Keratinocyte (primary cell): ENCODE measurements at regions not wholly inside any gene's neighbourhood (a gene's known extent, or its start where the extent isn't known, plus 50 kb on each side); places are given as distances from the start of the nearest gene placed in this dataset.

ENCODE experiments used
- DNase-seq: peaks from one replicate; pipeline ENCODE4 v3.0.0-alpha.2; 2011; ENCODE audit warnings: low read depth, missing footprints, low spot score
- FAIRE-seq: peaks from 2 replicates; lab custom pipeline; 2011; peaks lifted over from hg19 to GRCh38; lab: Jason Lieb, UNC
- H2AFZ ChIP-seq: 2 replicates; pipeline ENCODE4 v1.6.0; 2012; ENCODE audit warnings: low read length, control low read depth, inconsistent platforms; ENCODE audit not compliant: control insufficient read depth
- H3K27ac ChIP-seq: 2 replicates; pipeline ENCODE4 v1.5.1; 2011; ENCODE audit warnings: low read length; ENCODE audit not compliant: control insufficient read depth, insufficient read depth
- H3K27me3 ChIP-seq: 3 replicates; pipeline ENCODE4 v1.6.0; 2011; ENCODE audit warnings: low read length; ENCODE audit not compliant: control insufficient read depth, insufficient read depth; ENCODE audit errors: extremely low read depth
- H3K36me3 ChIP-seq, 2 experiments: 2 replicates in 1 of 2; 3 replicates in 1 of 2; pipeline ENCODE4 v1.5.1; 2011; ENCODE audit warnings: low read length in 2 of 2, mild to moderate bottlenecking in 1 of 2; ENCODE audit not compliant: control insufficient read depth in 2 of 2, insufficient read depth in 2 of 2; ENCODE audit errors: extremely low read depth in 1 of 2
- H3K4me1 ChIP-seq: 3 replicates; pipeline ENCODE4 v1.5.1; 2011; ENCODE audit warnings: low read length; ENCODE audit not compliant: control insufficient read depth, insufficient read depth; ENCODE audit errors: extremely low read depth
- H3K4me2 ChIP-seq: 3 replicates; pipeline ENCODE4 v1.6.0; 2011; ENCODE audit warnings: low read depth, low read length; ENCODE audit not compliant: control insufficient read depth, insufficient read depth; ENCODE audit errors: extremely low read depth
- H3K4me3 ChIP-seq, 3 experiments: fragments of 200-600 bp in 1 of 3; sonication (generic) in 1 of 3; 2 replicates in 2 of 3; 3 replicates in 1 of 3; pipeline ENCODE4 v1.5.1; 2011 to 2016; ENCODE audit warnings: low read length in 3 of 3, mild to moderate bottlenecking in 3 of 3, control low read depth in 2 of 3, inconsistent platforms in 1 of 3, low read depth in 1 of 3, mixed read lengths in 1 of 3, mixed run types in 1 of 3, moderate library complexity in 1 of 3; ENCODE audit not compliant: control insufficient read depth in 2 of 3, insufficient read depth in 2 of 3; ENCODE audit errors: extremely low read depth in 1 of 3
- H3K79me2 ChIP-seq: 2 replicates; pipeline ENCODE4 v1.6.0; 2012; ENCODE audit warnings: low read length; ENCODE audit not compliant: control insufficient read depth, insufficient read depth
- H3K9ac ChIP-seq: 3 replicates; pipeline ENCODE4 v1.6.0; 2011; ENCODE audit warnings: low read length; ENCODE audit not compliant: control insufficient read depth, insufficient read depth; ENCODE audit errors: extremely low read depth
- H3K9me1 ChIP-seq: 3 replicates; pipeline ENCODE4 v1.6.0; 2011; ENCODE audit warnings: low read length; ENCODE audit not compliant: control insufficient read depth, insufficient read depth; ENCODE audit errors: extremely low read depth
- H3K9me3 ChIP-seq: 2 replicates; pipeline ENCODE4 v1.5.1; 2012; ENCODE audit warnings: low read depth, low read length; ENCODE audit not compliant: control insufficient read depth
- H4K20me1 ChIP-seq: 3 replicates; pipeline ENCODE4 v1.6.0; 2011; ENCODE audit warnings: low read length; ENCODE audit not compliant: control insufficient read depth, insufficient read depth; ENCODE audit errors: extremely low read depth
- EZH2 ChIP-seq: IDR thresholded peaks from one replicate; pipeline ENCODE4 v1.6.1; 2012; ENCODE audit warnings: inconsistent platforms, mild to moderate bottlenecking, low read length, moderate library complexity
- dilution Hi-C: fragments of 300-500 bp; cut with MboI; formaldehyde crosslinking; loops from one replicate; pipeline ENCODE4 v1.7.0; 2020; ENCODE audit warnings: low sequenced_read_pairs; ENCODE audit not compliant: extremely low pct_ligation_motif_present
- TF ChIP-seq, protein P1 (sequence below), 3 experiments: IDR thresholded peaks in 1 of 3; conservative IDR thresholded peaks in 1 of 3; optimal IDR thresholded peaks in 1 of 3; 2 replicates in 2 of 3; 3 replicates in 1 of 3; pipeline versions ENCODE3 to v1.5.1; 2011; ENCODE audit warnings: low read length in 3 of 3, mild to moderate bottlenecking in 3 of 3, moderate library complexity in 2 of 3, control low read depth in 1 of 3, inconsistent platforms in 1 of 3; ENCODE audit not compliant: insufficient read depth in 2 of 3; ENCODE audit errors: extremely low read depth in 1 of 3

DNA sequence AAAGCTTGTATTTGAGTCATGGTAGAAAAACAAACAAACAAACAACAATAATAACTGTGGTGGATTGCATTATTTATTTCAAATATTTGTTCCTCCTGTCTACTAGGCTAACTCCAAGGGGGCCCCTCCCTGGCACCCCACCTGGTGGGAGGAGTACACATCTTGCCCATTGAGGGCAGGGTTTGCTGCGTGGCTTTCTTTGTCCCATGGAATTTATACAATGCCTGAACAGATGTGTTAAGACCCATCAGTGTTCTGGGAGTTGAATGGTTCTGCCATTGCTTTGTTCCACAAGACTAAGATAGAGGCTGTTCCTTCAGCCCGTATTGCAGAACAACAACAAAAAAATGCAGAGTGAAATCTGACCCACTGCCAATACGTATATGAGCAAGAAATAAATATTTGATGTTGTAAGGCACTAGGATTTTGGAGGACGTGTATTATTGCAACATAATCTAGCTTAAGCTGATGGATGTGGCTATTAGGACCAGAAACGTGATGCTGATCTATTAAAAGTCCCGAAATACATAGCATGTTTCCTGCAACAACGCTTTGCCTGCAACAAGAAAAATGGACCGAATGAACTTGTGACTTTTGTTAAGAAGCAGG lies 119.1 kb upstream of the JCAD start:
- no peaks in the 10 kb centered on the region for H3K9me3 ChIP-seq
- dilution Hi-C loops, result no loop called here

DNA sequence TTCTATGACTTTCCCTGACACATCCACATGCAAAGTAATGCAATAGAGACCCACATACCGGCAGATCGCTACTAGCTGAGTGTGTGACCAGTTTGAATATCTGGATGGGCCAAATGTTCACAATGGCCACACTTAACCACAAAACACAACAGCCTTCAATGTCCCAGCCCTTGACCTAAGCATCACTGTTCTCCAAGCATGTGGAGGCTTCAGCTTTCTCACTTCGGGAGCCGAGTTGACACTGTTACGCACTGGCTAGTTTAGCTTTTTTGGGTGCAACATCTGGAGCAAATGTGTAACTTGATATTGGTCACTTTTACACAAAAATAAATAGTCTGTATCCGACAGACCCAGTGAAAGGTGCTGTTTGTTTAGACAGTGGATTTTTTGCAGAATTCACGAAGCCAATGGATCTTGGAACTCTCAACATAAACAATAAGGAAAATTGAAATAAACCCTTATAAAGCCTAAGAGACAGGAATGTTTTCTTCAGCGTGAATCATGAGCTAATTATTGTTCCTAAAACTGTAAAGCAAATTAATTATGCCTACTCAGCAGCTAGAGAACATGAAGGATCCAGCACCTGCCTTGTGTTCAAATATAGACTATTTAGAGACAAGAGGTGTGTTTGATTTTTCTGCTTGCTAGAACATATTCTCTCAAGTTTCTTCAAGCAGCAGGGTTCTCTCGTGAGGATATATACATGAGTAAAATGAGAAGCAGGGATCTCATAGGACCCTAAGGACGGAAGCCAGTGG lies 117.6 kb upstream of the JCAD start:
- no peaks in the 10 kb centered on the region for H3K27me3 ChIP-seq
- dilution Hi-C loops, result no loop called here
- H3K79me2 ChIP-seq, result no peaks in the 10 kb centered on the region
- TF ChIP-seq, protein P1, sequence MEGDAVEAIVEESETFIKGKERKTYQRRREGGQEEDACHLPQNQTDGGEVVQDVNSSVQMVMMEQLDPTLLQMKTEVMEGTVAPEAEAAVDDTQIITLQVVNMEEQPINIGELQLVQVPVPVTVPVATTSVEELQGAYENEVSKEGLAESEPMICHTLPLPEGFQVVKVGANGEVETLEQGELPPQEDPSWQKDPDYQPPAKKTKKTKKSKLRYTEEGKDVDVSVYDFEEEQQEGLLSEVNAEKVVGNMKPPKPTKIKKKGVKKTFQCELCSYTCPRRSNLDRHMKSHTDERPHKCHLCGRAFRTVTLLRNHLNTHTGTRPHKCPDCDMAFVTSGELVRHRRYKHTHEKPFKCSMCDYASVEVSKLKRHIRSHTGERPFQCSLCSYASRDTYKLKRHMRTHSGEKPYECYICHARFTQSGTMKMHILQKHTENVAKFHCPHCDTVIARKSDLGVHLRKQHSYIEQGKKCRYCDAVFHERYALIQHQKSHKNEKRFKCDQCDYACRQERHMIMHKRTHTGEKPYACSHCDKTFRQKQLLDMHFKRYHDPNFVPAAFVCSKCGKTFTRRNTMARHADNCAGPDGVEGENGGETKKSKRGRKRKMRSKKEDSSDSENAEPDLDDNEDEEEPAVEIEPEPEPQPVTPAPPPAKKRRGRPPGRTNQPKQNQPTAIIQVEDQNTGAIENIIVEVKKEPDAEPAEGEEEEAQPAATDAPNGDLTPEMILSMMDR (optimal IDR thresholded peaks at IDR 0.05 in 1 of 3, IDR thresholded peaks at IDR 0.05 in 1 of 3, conservative IDR thresholded peaks at IDR 0.05 in 1 of 3; ENCODE audit: extremely low read depth in 1 of 3, insufficient read depth in 2 of 3, low read length in 3 of 3), result no peak
- TF ChIP-seq EZH2, result no peak
- H3K4me1 ChIP-seq, result no peaks in the 10 kb centered on the region
- H3K9me3 ChIP-seq, result no peaks in the 10 kb centered on the region
- H3K9me1 ChIP-seq, result no peaks in the 10 kb centered on the region
- no peak overlapping the region for H3K27ac ChIP-seq
- H4K20me1 ChIP-seq, result no peaks in the 10 kb centered on the region
- H3K4me2 ChIP-seq, result no peak overlapping the region
- DNase-seq (no peak), FAIRE-seq (no peak)
- no peak overlapping the region for H2AFZ ChIP-seq
- H3K36me3 ChIP-seq, result no peaks in the 10 kb centered on the region
- H3K4me3 ChIP-seq, result no peak overlapping the region
- H3K9ac ChIP-seq, result no peak overlapping the region

More for the DNA sequence above, 119.1 kb upstream of the JCAD start:
- TF ChIP-seq, protein P1 (optimal IDR thresholded peaks at IDR 0.05 in 1 of 3, IDR thresholded peaks at IDR 0.05 in 1 of 3, conservative IDR thresholded peaks at IDR 0.05 in 1 of 3; ENCODE audit: extremely low read depth in 1 of 3, insufficient read depth in 2 of 3, low read length in 3 of 3), result no peak
- TF ChIP-seq EZH2, result no peak
- no peaks in the 10 kb centered on the region for H3K9me1 ChIP-seq
- H3K4me2 ChIP-seq, result no peak overlapping the region
- no peaks in the 10 kb centered on the region for H3K36me3 ChIP-seq
- no peaks in the 10 kb centered on the region for H4K20me1 ChIP-seq
- DNase-seq (no peak), FAIRE-seq (no peak)
- no peaks in the 10 kb centered on the region for H3K79me2 ChIP-seq
- H2AFZ ChIP-seq, result no peak overlapping the region
- H3K27ac ChIP-seq, result no peak overlapping the region
- H3K27me3 ChIP-seq, result no peaks in the 10 kb centered on the region
- no peak overlapping the region for H3K4me3 ChIP-seq
- no peak overlapping the region for H3K9ac ChIP-seq
- H3K4me1 ChIP-seq, result no peaks in the 10 kb centered on the region
